ENCODE measurements at regions not wholly inside any gene's neighbourhood (a gene's known extent, or its start where the extent isn't known, plus 50 kb on each side); places are given as distances from the start of the nearest gene placed in this dataset.
A peak's percentile ranks its signal among the peaks of the same experiment; 100 is the strongest.
"Not testable (repeated sequence)": the region's sequence is repeated elsewhere in the genome, so short reads cannot be mapped to it uniquely, and the experiment has no call there.

DNA sequence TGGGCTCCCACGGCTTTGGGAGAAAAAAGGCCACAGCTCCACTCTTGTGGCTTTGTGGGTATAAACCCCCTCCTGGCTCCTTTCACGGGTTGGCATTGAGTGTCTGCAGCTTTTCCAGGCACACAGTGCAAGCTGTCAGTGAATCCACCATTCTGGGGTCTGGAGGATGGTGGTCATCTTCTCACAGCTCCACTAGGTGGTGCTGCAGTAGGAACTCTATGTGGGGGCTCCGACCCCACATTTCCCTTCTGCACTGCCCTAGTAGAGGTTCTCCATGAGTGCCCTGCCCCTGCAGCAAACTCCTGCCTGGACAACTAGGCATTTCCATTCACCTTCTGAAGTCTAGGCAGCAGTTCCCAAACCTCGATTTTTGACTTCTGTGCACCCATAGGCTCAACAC is 104.5 kb downstream of the ART5 start:
- H3K27ac Mint-ChIP-seq, POLR2A ChIA-PET, ATAC-seq, H3K4me3 Mint-ChIP-seq, H3K4me1 Mint-ChIP-seq, DNase-seq: not testable (repeated sequence)
- H3K36me3 Mint-ChIP-seq: peaks cover 4 to 27% (median 8%) of the 10 kb centered on the region in 3 donors
- peaks cover 0 to 46% (median 32%) of the 10 kb centered on the region in 9 donors for H3K9me3 Mint-ChIP-seq
- H3K27me3 Mint-ChIP-seq: peaks cover 14 to 36% (median 18%) of the 10 kb centered on the region in 5 donors

DNA sequence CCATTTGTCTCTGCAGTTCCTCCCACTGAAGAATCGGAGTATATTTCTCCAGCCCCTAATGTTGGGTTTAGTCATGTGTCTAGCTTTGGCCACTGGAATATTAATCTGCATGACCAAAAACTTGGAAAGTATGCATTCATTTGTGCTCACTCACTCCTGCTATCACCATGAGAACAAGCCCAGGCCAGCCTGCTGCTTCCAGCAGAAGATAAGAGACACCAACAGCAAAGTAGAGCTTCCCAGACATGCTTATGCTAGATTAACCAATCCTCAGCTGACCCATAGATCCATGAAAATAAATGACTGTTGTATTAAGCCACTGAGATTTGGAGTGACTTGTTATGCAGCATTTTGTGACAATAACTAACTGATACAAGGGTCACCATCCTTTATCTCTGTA is 108.8 kb downstream of the ART5 start:
- H3K27ac Mint-ChIP-seq, DNase-seq, ATAC-seq, H3K4me3 Mint-ChIP-seq, H3K4me1 Mint-ChIP-seq, POLR2A ChIA-PET: not testable (repeated sequence)
- peaks cover 0 to 30% (median 17%) of the 10 kb centered on the region in 9 donors for H3K9me3 Mint-ChIP-seq
- H3K27me3 Mint-ChIP-seq: peaks cover 12 to 26% (median 20%) of the 10 kb centered on the region in 5 donors
- peaks cover 1 to 18% (median 4%) of the 10 kb centered on the region in 3 donors for H3K36me3 Mint-ChIP-seq

DNA sequence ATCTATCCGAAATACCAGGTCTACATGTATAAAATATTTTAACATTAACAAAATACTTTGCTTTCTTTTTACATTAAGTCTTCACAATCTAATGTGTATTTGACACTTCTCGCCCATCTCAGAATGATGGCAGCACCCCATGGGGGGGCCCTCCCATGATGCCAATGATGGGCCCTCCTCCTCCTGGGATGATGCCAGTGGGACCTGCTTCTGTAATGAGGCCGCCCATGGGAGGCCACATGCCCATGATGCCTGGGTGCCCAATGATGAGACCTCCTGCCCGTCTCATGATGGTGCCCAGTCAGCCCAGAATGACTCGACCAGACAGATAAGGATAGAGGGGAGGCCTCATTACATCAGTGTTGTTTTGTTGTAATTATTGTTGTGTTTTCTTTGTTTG is 110.5 kb downstream of the ART5 start:
- H3K27me3 Mint-ChIP-seq: peaks cover 10 to 16% (median 15%) of the 10 kb centered on the region in 5 donors
- H3K36me3 Mint-ChIP-seq, POLR2A ChIA-PET, H3K4me1 Mint-ChIP-seq, ATAC-seq, H3K27ac Mint-ChIP-seq, DNase-seq, H3K4me3 Mint-ChIP-seq: not testable (repeated sequence)
- H3K9me3 Mint-ChIP-seq: peaks cover 0 to 16% (median 8%) of the 10 kb centered on the region in 9 donors

DNA sequence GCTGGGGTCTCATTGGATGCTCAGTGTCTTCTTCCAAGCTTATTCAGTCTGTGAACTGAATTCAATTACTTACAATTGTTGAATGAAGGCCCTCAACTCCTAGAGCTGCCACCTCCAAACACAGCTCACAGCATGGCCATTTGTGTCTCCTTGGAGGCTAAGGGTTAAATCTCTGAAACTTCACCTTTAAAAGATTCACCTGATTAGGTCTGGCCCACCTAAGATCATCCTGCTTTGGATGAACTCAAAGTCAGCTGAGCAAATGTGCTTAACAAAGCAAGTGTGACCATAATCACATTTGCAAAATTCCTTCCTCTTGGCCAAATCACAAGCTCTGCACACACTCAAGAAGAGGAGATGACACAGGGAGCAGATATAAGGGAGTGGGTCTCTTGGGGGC is 118.2 kb downstream of the ART5 start:
- H3K36me3 Mint-ChIP-seq: peaks cover 0 to 20% (median 4%) of the 10 kb centered on the region in 3 donors
- DNase-seq, ATAC-seq, H3K4me1 Mint-ChIP-seq, H3K27ac Mint-ChIP-seq, POLR2A ChIA-PET, H3K4me3 Mint-ChIP-seq: not testable (repeated sequence)
- H3K9me3 Mint-ChIP-seq: peaks cover 0 to 32% (median 10%) of the 10 kb centered on the region in 9 donors
- H3K27me3 Mint-ChIP-seq: peaks cover 5 to 21% (median 10%) of the 10 kb centered on the region in 5 donors

DNA sequence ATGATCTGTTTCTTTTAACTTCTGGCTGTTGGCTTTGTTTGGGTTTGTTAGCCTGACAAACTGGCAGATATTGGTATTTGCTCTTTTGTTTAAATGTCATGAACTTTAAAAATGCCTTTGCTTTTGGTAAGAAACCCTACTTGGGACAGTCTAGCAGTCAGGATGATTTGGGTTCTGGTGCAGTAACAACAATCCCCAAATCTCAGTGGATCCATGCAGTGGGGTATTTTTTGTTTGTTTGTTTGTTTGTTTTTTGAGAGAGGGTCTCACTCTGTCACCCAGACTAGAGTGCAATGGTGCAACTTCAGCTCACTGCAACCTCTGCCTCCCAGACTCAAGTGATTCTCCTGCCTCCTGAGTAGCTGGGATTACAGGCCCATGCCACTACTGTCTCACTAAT is 120.9 kb downstream of the ART5 start:
- POLR2A ChIA-PET, H3K4me3 Mint-ChIP-seq, DNase-seq, ATAC-seq, H3K27ac Mint-ChIP-seq, H3K4me1 Mint-ChIP-seq: not testable (repeated sequence)
- peaks cover 0 to 20% (median 4%) of the 10 kb centered on the region in 3 donors for H3K36me3 Mint-ChIP-seq
- peaks cover 3 to 13% (median 10%) of the 10 kb centered on the region in 5 donors for H3K27me3 Mint-ChIP-seq
- H3K9me3 Mint-ChIP-seq: peaks cover 0 to 32% (median 11%) of the 10 kb centered on the region in 9 donors

DNA sequence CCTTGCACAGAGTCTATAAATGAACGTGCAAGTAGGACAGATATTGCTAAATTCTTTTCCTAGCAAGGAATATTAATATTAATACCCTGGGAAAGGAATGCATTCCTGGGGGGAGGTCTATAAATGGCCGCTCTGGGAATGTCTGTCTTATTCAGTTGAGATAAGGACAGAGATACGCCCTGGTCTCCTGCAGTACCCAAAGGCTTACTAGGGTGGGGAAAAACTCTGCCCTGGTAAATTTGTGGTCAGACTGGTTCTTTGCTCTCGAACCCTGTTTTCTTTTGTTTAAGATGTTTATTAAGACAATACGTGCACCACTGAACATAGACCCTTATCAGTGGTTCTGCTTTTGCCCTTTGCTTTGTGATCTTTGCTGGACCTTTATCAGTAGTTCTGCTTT is 122.0 kb downstream of the ART5 start:
- peaks cover 2 to 20% (median 4%) of the 10 kb centered on the region in 3 donors for H3K36me3 Mint-ChIP-seq
- DNase-seq, POLR2A ChIA-PET, H3K4me1 Mint-ChIP-seq, ATAC-seq, H3K4me3 Mint-ChIP-seq, H3K27ac Mint-ChIP-seq: not testable (repeated sequence)
- H3K9me3 Mint-ChIP-seq: peaks cover 0 to 32% (median 11%) of the 10 kb centered on the region in 9 donors
- H3K27me3 Mint-ChIP-seq: peaks cover 3 to 22% (median 13%) of the 10 kb centered on the region in 5 donors

DNA sequence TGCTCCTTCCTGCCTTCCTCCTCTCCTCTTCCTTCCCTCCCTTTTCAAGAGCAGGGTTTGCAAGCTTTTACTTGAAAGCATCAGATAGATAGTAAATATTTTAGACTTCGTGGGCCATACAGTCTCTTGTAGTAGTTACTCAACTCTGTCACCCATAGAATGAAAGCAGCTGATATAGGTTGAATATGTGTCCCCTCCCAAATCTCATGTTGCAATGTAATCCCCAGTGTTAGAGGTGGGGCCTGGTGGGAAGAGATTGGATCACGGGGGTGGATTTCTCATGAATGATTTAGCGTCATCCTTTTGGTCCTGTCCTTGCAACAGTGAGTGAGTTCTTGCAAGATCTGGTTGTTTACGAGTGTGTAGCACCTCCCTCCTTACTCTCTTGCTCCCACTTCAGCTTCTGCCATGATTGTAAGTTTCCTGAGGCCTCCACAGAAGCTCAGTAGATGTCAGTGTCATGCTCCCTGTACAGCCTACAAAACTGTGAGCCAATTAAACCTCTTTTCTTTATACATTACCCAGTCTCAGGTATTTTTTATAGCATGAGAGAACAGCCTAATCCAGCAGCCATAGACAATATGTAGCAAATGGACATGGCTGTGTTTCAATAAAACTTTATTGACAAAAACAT is 124.7 kb downstream of the ART5 start:
- ATAC-seq, POLR2A ChIA-PET, DNase-seq, H3K4me3 Mint-ChIP-seq, H3K27ac Mint-ChIP-seq, H3K4me1 Mint-ChIP-seq: not testable (repeated sequence)
- Mint-ChIP-seq H3K27me3 (peaks cover 0 to 28% (median 5%) of the 10 kb centered on the region in 5 donors), H3K36me3 (peaks cover 2 to 20% (median 4%) of the 10 kb centered on the region in 3 donors), H3K9me3 (peaks cover 0 to 27% (median 11%) of the 10 kb centered on the region in 9 donors)

DNA sequence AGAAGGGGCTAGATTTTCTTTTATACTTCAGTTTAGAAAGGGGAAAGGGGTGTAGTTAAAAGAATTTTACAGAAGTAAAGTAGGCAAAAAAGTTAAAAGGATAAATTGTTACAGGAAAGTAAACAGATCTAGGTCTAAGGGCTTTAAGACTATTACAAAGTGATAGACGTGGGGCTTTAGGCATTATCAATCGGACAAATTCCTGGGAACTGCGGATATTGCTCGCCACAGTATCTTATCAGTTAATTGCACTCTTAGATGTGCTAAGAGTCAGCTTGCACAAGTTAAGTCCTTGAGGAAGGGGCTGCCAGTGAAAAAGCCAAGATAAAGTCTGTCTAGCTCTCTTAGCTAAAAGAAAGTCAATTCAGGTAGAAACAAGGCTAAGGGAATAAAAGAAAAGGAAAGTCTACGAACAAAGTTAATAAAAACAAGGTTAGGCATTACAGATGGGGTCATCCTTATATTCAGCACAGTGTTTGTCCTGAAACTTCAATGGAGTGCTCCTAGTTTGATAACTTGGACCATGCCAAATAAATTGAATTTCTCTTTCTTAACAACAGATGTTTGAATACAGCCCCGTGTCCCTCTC is 125.4 kb downstream of the ART5 start:
- DNase-seq, H3K4me3 Mint-ChIP-seq, POLR2A ChIA-PET, ATAC-seq: not testable (repeated sequence)
- H3K4me1 Mint-ChIP-seq: peaks cover 7 to 13% (median 12%) of the 10 kb centered on the region in 4 donors
- peak overlapping the region in 1 of 10 donors; percentile 25 for H3K27ac Mint-ChIP-seq
- H3K27me3 Mint-ChIP-seq: peaks cover 0 to 28% (median 5%) of the 10 kb centered on the region in 5 donors
- peaks cover 2 to 19% (median 4%) of the 10 kb centered on the region in 3 donors for H3K36me3 Mint-ChIP-seq
- H3K9me3 Mint-ChIP-seq: peaks cover 0 to 26% (median 11%) of the 10 kb centered on the region in 9 donors

DNA sequence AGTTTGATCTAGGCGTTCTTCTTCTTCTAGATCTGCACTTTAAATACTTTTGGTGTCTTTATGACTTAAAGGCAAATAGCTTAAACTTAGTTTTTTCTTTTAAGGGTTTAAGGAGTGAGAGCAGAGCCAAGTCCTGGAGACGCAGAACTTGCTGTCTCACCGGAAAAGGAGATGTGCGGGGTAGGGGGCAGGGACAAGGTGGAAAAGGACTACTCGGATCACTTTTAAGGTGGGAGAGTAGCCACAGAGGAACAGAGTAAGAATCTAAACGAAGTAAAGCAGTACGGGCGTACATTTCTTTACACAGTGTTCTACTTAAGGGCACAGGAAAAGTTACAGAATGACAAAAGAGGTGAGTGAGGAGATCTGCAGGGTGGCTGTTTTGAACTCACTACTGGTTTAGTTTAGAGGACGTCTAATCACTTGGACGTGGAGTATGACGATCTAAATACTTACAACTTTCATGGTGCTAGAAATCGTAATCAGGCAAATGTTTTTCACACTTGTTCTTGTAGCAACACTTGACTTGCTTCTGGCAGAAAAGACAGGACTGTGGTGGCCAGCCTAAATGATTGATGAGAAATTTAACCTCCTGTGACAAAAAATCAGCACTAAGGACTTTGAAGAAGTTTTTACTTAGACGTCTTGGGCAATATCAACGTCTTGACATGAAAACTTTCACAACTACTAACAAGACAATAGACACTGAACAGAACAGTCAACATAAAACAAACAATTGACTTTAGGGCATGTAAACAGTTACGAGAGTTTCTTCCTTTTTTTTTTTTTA is 127.0 kb downstream of the ART5 start:
- Mint-ChIP-seq H3K27me3 (peaks cover 0 to 28% (median 8%) of the 10 kb centered on the region in 5 donors), H3K4me1 (peaks cover 7 to 15% (median 13%) of the 10 kb centered on the region in 4 donors), H3K9me3 (peaks cover 0 to 12% (median 2%) of the 10 kb centered on the region in 9 donors)
- H3K4me3 Mint-ChIP-seq, DNase-seq, ATAC-seq, POLR2A ChIA-PET, H3K27ac Mint-ChIP-seq, H3K36me3 Mint-ChIP-seq: not testable (repeated sequence)

DNA sequence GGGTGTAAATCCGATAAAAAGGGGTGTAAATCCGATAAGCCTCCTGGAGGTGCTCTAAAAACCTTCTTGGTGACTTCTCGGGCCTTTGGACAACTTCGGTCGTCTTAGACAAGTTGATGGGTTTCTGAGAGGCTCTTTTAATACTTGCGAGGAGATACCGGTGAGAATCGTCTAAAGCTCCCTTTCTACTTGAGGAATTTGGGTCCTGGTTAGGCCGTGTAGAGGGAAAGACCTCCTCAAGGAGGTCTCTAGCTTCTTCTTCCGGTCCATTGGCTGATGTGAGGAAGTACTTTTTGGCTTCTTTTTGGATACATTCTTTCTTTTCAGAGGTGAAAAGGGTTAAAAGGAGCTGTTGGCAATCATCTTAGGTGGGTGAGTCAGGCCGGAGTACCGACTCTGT is 128.5 kb downstream of the ART5 start:
- H3K4me1 Mint-ChIP-seq: peaks cover 7 to 15% (median 13%) of the 10 kb centered on the region in 4 donors
- POLR2A ChIA-PET, H3K36me3 Mint-ChIP-seq, DNase-seq, H3K4me3 Mint-ChIP-seq, ATAC-seq, H3K9me3 Mint-ChIP-seq: not testable (repeated sequence)
- peak overlapping the region in 2 of 10 donors; percentile 11 to 23 for H3K27ac Mint-ChIP-seq
- peaks cover 0 to 17% (median 6%) of the 10 kb centered on the region in 5 donors for H3K27me3 Mint-ChIP-seq

DNA sequence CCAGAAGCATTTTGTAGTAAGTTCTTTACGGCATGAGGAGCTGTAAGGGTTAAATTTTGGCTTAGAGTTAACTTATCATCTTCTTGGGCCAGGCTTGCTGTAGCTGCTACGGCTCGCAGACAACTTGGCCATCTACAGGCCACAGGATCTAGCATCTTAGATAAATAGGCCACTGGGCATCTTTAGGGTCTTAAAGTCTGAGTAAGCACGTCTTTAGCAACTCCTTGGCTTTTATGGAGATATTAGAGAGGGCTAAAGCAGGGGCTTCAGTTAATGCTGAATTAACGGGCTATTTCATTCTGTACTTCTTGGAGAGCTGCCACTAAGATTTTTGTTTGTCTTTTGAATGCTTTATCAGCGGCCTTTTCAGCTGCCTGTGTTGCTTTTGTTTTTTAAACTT is 129.0 kb downstream of the ART5 start:
- ATAC-seq, H3K36me3 Mint-ChIP-seq, POLR2A ChIA-PET, H3K4me3 Mint-ChIP-seq, H3K9me3 Mint-ChIP-seq, DNase-seq: not testable (repeated sequence)
- peaks cover 0 to 17% (median 6%) of the 10 kb centered on the region in 5 donors for H3K27me3 Mint-ChIP-seq
- peak overlapping the region in 8 of 10 donors; percentile 41 to 87 (median 78) for H3K27ac Mint-ChIP-seq
- H3K4me1 Mint-ChIP-seq: peaks cover 7 to 15% (median 13%) of the 10 kb centered on the region in 4 donors

DNA sequence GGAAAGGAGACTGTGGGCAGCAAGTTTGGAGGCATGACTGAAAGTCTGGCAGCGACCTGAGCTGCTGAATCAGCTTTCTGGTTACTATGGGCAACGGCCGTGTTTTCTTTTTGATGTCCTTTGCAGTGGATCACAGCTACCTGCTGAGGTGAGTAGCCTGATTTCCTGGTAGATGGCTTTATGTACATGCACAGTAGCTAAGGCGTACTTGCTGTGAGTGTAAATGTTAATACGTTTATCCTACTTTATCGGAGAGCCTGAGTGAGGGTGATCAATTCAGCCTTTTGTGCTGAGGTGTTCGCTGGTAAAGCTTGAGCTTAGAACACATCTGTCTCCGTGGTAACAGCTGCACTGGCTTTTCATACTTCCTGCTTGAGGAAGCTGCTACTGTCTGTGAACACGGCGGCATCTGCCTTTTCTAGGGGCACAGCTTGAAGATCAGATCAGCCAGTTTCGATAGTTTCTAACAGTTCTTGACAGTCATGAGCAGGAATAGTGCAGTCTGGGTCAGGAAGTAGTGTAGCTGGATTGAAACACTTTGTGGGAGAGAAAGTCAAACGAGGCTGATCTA is 129.6 kb downstream of the ART5 start:
- Mint-ChIP-seq H3K27ac (peak overlapping the region; percentile 16 to 87 (median 76)), H3K27me3 (peaks cover 0 to 17% (median 6%) of the 10 kb centered on the region in 5 donors), H3K4me1 (peaks cover 7 to 15% (median 13%) of the 10 kb centered on the region in 4 donors), H3K4me3 (peak overlapping the region in 5 of 10 donors; percentile 18 to 47 (median 25))
- H3K36me3 Mint-ChIP-seq, ATAC-seq, H3K9me3 Mint-ChIP-seq, POLR2A ChIA-PET: not testable (repeated sequence)
- DNase-seq: peak in 7 of 10 donors; percentile 2 to 52 (median 21)

Measured in naive thymus-derived CD8-positive, alpha-beta T cell (primary cell).